ENCODE measurements at regions not wholly inside any gene's neighbourhood (a gene's known extent, or its start where the extent isn't known, plus 50 kb on each side); places are given as distances from the start of the nearest gene placed in this dataset.

DNA sequence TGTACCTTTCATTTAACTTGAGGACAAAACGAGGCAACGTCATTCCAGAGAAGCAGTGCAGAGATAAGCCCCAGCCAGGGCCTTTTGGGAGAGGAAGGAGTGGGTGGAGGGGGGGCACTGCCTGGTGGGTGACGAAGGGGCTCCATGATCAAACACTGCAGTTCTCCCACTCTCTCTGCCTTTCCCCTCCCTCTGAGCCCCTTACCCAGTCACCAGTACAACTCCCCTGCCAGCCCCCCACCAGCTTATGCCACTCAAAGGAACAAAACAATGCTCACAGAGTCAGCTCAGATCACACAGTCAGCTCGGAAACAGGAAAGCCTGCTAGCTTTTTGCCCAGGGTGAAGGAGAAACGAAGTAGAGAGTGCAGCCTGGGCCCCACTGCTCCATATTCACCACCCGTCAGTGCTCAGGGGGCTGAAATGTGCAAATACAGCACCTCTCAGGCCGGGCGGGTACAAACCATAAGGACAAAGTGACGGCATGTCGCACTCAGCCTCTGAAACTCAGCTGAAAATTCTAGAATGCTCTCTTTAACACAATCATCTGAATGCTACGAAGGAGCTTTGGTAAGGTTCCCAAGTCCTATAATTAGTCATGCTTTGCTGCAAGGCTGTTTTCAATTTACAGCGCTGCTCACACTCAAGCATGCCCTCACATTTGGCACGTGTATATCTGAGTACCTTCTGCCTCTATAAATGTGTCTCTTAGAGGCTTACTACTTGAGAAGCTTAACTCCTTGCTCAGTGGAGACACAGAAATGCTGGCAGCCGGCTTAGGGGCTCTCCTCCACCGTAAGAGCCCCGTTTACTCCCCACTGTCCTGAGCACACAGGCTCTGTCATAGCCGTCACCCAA lies 65.8 kb upstream of the RAB4A start:
- peaks cover 0 to 17% (median 0%) of the 10 kb centered on the region in 5 donors for H3K27me3 Mint-ChIP-seq

DNA sequence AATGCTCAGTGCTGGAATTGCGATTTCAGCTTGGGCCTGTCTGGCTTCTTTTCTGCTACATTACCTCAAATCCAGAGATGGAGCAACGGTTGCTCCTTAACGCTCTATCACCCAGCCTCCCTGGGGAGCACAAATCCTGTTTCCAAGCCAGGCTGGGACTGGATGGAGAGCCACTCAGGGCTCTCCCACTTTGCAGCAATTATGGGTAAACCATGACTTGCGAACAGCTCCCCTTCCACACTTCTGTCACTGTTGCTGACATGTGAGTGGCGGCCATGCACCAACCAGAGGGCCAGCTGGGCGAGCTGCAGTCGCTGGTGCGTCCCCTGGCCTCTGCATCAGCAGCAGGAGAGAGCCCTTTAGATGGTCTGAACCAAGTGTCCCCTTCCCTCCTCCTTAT lies 65.1 kb upstream of the RAB4A start:
- peaks cover 0 to 10% (median 0%) of the 10 kb centered on the region in 11 donors for H3K9me3 Mint-ChIP-seq
- H3K36me3 ChIP-seq (ENCODE audit: control insufficient read depth in 2 of 3, insufficient read depth in 3 of 3, low read length in 3 of 3) = no peaks in the 10 kb centered on the region
- H3K4me3 Mint-ChIP-seq = peak overlapping the region in 4 of 10 donors; percentile 41 to 72 (median 66)
- no peak for ATAC-seq
- peak overlapping the region in 3 of 9 donors; percentile 16 to 90 (median 85) for H3K27ac Mint-ChIP-seq
- H3K36me3 Mint-ChIP-seq = peaks cover 0 to 4% (median 0%) of the 10 kb centered on the region in 5 donors
- ChIA-PET POLR2A (no interaction called here), CTCF (interaction anchor here (0.9 kb wide), 1 partner anchor 50 kb away, joined by 3 read pairs; no protein-coding TSS in a partner anchor)
- peaks cover 3 to 67% (median 26%) of the 10 kb centered on the region in 7 donors for H3K4me1 Mint-ChIP-seq
- peaks cover 0 to 14% (median 0%) of the 10 kb centered on the region in 5 donors for H3K27me3 Mint-ChIP-seq
- no peak overlapping the region for H3K27ac ChIP-seq (ENCODE audit: low read depth, low read length)
- no peak for DNase-seq
- H3K9me3 ChIP-seq (ENCODE audit: control insufficient read depth in 2 of 3, low read length in 3 of 3) = no peaks in the 10 kb centered on the region
- no peaks in the 10 kb centered on the region for H3K27me3 ChIP-seq (ENCODE audit: control insufficient read depth in 2 of 2, insufficient read depth in 2 of 2, low read length in 2 of 2)
- H3K4me3 ChIP-seq (ENCODE audit: low read length) = no peak overlapping the region
- H3K4me1 ChIP-seq (ENCODE audit: control insufficient read depth in 2 of 2, insufficient read depth in 2 of 2, low read length in 2 of 2) = peaks cover 0 to 15% of the 10 kb centered on the region in 2 donors
- intact Hi-C loops (cut with micrococcal nuclease) = no loop called here

More for the DNA sequence above, 65.8 kb upstream of the RAB4A start:
- H3K4me1 ChIP-seq (ENCODE audit: control insufficient read depth in 2 of 2, insufficient read depth in 2 of 2, low read length in 2 of 2) = peaks cover 0 to 15% of the 10 kb centered on the region in 2 donors
- H3K27ac ChIP-seq (ENCODE audit: low read depth, low read length) = peak overlapping the region; percentile 3
- ATAC-seq = no peak
- H3K36me3 ChIP-seq (ENCODE audit: control insufficient read depth in 2 of 3, insufficient read depth in 3 of 3, low read length in 3 of 3) = no peaks in the 10 kb centered on the region
- CTCF ChIA-PET = interaction anchor here (0.6 to 0.9 kb wide), 4 partner anchors 22 to 292 kb away, joined by 3 to 6 read pairs (median 4); no protein-coding TSS in a partner anchor
- Mint-ChIP-seq H3K4me3 (peak overlapping the region in 9 of 10 donors; percentile 52 to 72 (median 66)), H3K27ac (peak overlapping the region in 8 of 9 donors; percentile 66 to 90 (median 81)), H3K36me3 (peaks cover 0 to 4% (median 0%) of the 10 kb centered on the region in 5 donors), H3K9me3 (peaks cover 0 to 10% (median 0%) of the 10 kb centered on the region in 11 donors), H3K4me1 (peaks cover 6 to 72% (median 31%) of the 10 kb centered on the region in 7 donors)
- H3K4me3 ChIP-seq (ENCODE audit: low read length) = no peak overlapping the region
- H3K27me3 ChIP-seq (ENCODE audit: control insufficient read depth in 2 of 2, insufficient read depth in 2 of 2, low read length in 2 of 2) = no peaks in the 10 kb centered on the region
- POLR2A ChIA-PET = no interaction called here
- DNase-seq = peak in 4 of 9 donors; percentile 21 to 32 (median 24)
- intact Hi-C loops (cut with micrococcal nuclease) = no loop called here
- H3K9me3 ChIP-seq (ENCODE audit: control insufficient read depth in 2 of 3, low read length in 3 of 3) = no peaks in the 10 kb centered on the region

DNA sequence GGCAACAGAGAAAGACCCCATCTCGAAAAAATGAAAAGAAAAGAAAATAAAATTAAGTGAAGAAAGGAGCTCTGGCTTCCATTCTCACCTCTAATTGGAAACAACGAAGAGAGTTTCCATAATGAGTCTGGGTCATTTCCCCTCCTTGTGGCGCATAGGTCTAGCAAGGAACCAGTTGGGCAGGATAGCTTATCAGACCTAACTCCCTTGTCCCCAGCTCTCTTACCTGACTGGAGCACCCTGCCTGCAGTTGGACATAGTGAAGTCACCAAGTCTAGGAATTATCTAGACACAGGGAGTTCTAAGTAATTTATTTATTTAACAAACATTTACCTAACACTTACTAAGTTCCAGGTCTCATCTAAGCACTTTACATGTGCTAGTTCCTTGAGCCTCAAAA lies 63.0 kb upstream of the RAB4A start:
- Histone ChIP-seq H3K27ac (ENCODE audit: low read depth, low read length) (no peak overlapping the region), H3K4me3 (ENCODE audit: low read length) (no peak overlapping the region), H3K4me1 (ENCODE audit: control insufficient read depth in 2 of 2, insufficient read depth in 2 of 2, low read length in 2 of 2) (peaks cover 0 to 15% of the 10 kb centered on the region in 2 donors), H3K9me3 (ENCODE audit: control insufficient read depth in 2 of 3, low read length in 3 of 3) (no peaks in the 10 kb centered on the region), H3K27me3 (ENCODE audit: control insufficient read depth in 2 of 2, insufficient read depth in 2 of 2, low read length in 2 of 2) (no peaks in the 10 kb centered on the region), H3K36me3 (ENCODE audit: control insufficient read depth in 2 of 3, insufficient read depth in 3 of 3, low read length in 3 of 3) (no peaks in the 10 kb centered on the region)
- peaks cover 0 to 10% (median 0%) of the 10 kb centered on the region in 5 donors for H3K27me3 Mint-ChIP-seq
- no peak for DNase-seq
- H3K27ac Mint-ChIP-seq = no peak overlapping the region
- no peak for ATAC-seq
- no peak overlapping the region for H3K4me3 Mint-ChIP-seq
- ChIA-PET POLR2A (no interaction called here), CTCF (no interaction called here)
- peaks cover 3 to 62% (median 23%) of the 10 kb centered on the region in 7 donors for H3K4me1 Mint-ChIP-seq
- H3K36me3 Mint-ChIP-seq = peaks cover 0 to 4% (median 0%) of the 10 kb centered on the region in 5 donors
- intact Hi-C loops (cut with micrococcal nuclease) = no loop called here
- peaks cover 0 to 10% (median 0%) of the 10 kb centered on the region in 11 donors for H3K9me3 Mint-ChIP-seq

DNA sequence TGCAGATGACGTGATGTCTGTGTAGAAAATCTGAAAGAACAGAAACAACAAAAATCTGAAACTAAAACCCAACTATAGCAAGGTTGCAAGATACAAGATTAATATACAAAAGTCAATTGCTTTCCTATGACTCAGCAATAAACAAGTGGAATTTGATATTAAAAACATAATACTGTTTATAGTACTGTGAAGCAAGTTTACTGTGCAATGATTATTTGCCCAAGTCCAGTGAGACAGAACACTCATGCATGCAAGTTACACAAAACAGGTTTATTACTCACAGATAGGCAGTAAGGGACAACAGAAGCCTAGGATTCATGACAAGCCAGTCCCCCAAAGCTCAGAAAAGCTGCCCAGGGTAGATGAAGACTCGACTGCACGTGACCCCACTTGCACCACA lies 62.4 kb upstream of the RAB4A start:
- Histone ChIP-seq H3K4me3 (ENCODE audit: low read length) (no peak overlapping the region), H3K9me3 (ENCODE audit: control insufficient read depth in 2 of 3, low read length in 3 of 3) (no peaks in the 10 kb centered on the region), H3K27ac (ENCODE audit: low read depth, low read length) (no peak overlapping the region), H3K4me1 (ENCODE audit: control insufficient read depth in 2 of 2, insufficient read depth in 2 of 2, low read length in 2 of 2) (peaks cover 0 to 15% of the 10 kb centered on the region in 2 donors), H3K36me3 (ENCODE audit: control insufficient read depth in 2 of 3, insufficient read depth in 3 of 3, low read length in 3 of 3) (no peaks in the 10 kb centered on the region), H3K27me3 (ENCODE audit: control insufficient read depth in 2 of 2, insufficient read depth in 2 of 2, low read length in 2 of 2) (no peaks in the 10 kb centered on the region)
- CTCF ChIA-PET = no interaction called here
- Mint-ChIP-seq H3K4me3 (no peak overlapping the region), H3K9me3 (peaks cover 0 to 10% (median 0%) of the 10 kb centered on the region in 11 donors), H3K36me3 (peaks cover 0 to 4% (median 0%) of the 10 kb centered on the region in 5 donors), H3K27ac (no peak overlapping the region), H3K27me3 (peaks cover 0 to 10% (median 0%) of the 10 kb centered on the region in 5 donors), H3K4me1 (peaks cover 3 to 62% (median 23%) of the 10 kb centered on the region in 7 donors)
- intact Hi-C loops (cut with micrococcal nuclease) = no loop called here
- ATAC-seq (no peak), DNase-seq (no peak)
- POLR2A ChIA-PET = interaction anchor here (0.6 kb wide), 1 partner anchor 172 kb away, joined by 3 read pairs; no protein-coding TSS in a partner anchor

DNA sequence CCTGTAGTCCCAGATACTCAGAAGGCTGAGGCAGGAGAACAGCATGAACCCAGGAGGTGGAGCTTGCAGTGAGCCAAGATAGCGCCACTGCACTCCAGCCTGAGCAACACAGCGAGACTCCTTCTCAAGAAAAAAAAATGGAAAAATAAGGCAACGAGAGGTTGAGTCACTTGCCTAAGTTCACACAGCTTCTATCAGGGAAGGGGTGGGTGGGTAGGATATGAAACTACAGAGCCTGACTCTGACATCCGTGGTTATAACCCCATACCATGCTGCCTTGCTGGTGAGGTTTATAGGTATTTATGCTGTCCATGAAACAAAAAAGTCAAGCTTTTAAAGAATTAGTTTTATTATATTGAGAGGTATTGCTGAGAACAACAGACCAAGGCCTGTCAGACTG lies 61.5 kb upstream of the RAB4A start:
- CTCF ChIA-PET = interaction anchor here (0.6 kb wide), 2 partner anchors 17 to 47 kb away, joined by 3 read pairs; no protein-coding TSS in a partner anchor
- H3K27me3 ChIP-seq (ENCODE audit: control insufficient read depth in 2 of 2, insufficient read depth in 2 of 2, low read length in 2 of 2) = no peaks in the 10 kb centered on the region
- no peak overlapping the region for H3K27ac Mint-ChIP-seq
- no peak overlapping the region for H3K4me3 ChIP-seq (ENCODE audit: low read length)
- H3K36me3 Mint-ChIP-seq = peaks cover 0 to 4% (median 0%) of the 10 kb centered on the region in 5 donors
- DNase-seq = no peak
- peaks cover 0 to 10% (median 0%) of the 10 kb centered on the region in 5 donors for H3K27me3 Mint-ChIP-seq
- H3K4me1 ChIP-seq (ENCODE audit: control insufficient read depth in 2 of 2, insufficient read depth in 2 of 2, low read length in 2 of 2) = peaks cover 0 to 15% of the 10 kb centered on the region in 2 donors
- POLR2A ChIA-PET = interaction anchor here (0.6 kb wide), 1 partner anchor 12 kb away, joined by 3 read pairs; no protein-coding TSS in a partner anchor
- peaks cover 0 to 10% (median 0%) of the 10 kb centered on the region in 11 donors for H3K9me3 Mint-ChIP-seq
- H3K27ac ChIP-seq (ENCODE audit: low read depth, low read length) = no peak overlapping the region
- no peaks in the 10 kb centered on the region for H3K36me3 ChIP-seq (ENCODE audit: control insufficient read depth in 2 of 3, insufficient read depth in 3 of 3, low read length in 3 of 3)
- intact Hi-C loops (cut with micrococcal nuclease) = no loop called here
- peaks cover 3 to 53% (median 22%) of the 10 kb centered on the region in 7 donors for H3K4me1 Mint-ChIP-seq
- H3K9me3 ChIP-seq (ENCODE audit: control insufficient read depth in 2 of 3, low read length in 3 of 3) = no peaks in the 10 kb centered on the region
- no peak for ATAC-seq
- no peak overlapping the region for H3K4me3 Mint-ChIP-seq

DNA sequence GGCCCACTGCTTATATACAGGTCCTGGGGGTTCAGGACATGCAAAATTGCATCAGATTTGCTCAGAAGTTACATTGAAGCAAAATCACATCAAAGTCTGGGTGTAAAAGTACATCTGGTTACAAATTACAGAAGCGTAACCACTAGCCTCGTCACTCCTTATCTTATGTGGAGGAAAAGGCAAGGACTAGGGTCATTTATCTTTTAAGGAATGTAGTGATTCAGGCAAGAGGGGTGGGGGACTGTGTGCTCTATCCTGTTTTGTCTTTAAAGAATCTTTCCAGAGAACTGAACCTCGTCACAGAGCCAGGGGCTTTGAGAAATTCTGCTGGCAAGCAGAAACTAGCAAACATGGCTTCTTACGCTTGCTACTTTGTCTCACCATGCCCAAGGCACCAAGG lies 61.1 kb upstream of the RAB4A start:
- ATAC-seq (no peak), DNase-seq (no peak)
- intact Hi-C loops (cut with micrococcal nuclease) = no loop called here
- Histone ChIP-seq H3K27me3 (ENCODE audit: control insufficient read depth in 2 of 2, insufficient read depth in 2 of 2, low read length in 2 of 2) (no peaks in the 10 kb centered on the region), H3K4me3 (ENCODE audit: low read length) (no peak overlapping the region), H3K4me1 (ENCODE audit: control insufficient read depth in 2 of 2, insufficient read depth in 2 of 2, low read length in 2 of 2) (peaks cover 0 to 12% of the 10 kb centered on the region in 2 donors), H3K9me3 (ENCODE audit: control insufficient read depth in 2 of 3, low read length in 3 of 3) (no peaks in the 10 kb centered on the region), H3K36me3 (ENCODE audit: control insufficient read depth in 2 of 3, insufficient read depth in 3 of 3, low read length in 3 of 3) (no peaks in the 10 kb centered on the region), H3K27ac (ENCODE audit: low read depth, low read length) (no peak overlapping the region)
- Mint-ChIP-seq H3K27ac (no peak overlapping the region), H3K27me3 (peaks cover 0 to 10% (median 0%) of the 10 kb centered on the region in 5 donors), H3K4me1 (peaks cover 3 to 49% (median 17%) of the 10 kb centered on the region in 7 donors), H3K9me3 (peaks cover 0 to 10% (median 0%) of the 10 kb centered on the region in 11 donors), H3K36me3 (peaks cover 0 to 4% (median 0%) of the 10 kb centered on the region in 5 donors), H3K4me3 (no peak overlapping the region)
- ChIA-PET POLR2A (no interaction called here), CTCF (interaction anchor here (0.6 kb wide), 2 partner anchors 16 to 47 kb away, joined by 3 read pairs; no protein-coding TSS in a partner anchor)

Data from naive thymus-derived CD4-positive, alpha-beta T cell (primary cell).